GM18907 (cell line): ENCODE measurements at regions not wholly inside any gene's neighbourhood (a gene's known extent, or its start where the extent isn't known, plus 50 kb on each side); places are given as distances from the start of the nearest gene placed in this dataset.
"Not testable (repeated sequence)": the region's sequence is repeated elsewhere in the genome, so short reads cannot be mapped to it uniquely, and the experiment has no call there.

Experiments
- ATAC-seq: cut with Tn5 transposase; IDR thresholded peaks from one replicate; pipeline ENCODE4 v1.9.1; 2021; ENCODE audit warnings: mild to moderate bottlenecking, moderate library complexity; ENCODE audit not compliant: unreplicated experiment

- ATAC-seq = no peak
These were observed 384.7 kb downstream of the IRX2 start for GRCh38 chr5:2366816-2367215.

GRCh38 chr5:2357309-2357708 lies 394.2 kb downstream of the IRX2 start:
- no peak for ATAC-seq

GRCh38 chr5:2355859-2356258 lies 395.6 kb downstream of the IRX2 start:
- ATAC-seq = no peak

- no peak for ATAC-seq
These were observed 397.5 kb downstream of the IRX2 start for GRCh38 chr5:2353871-2354440.

- ATAC-seq = no peak
These were observed 398.3 kb downstream of the IRX2 start for GRCh38 chr5:2353211-2353610.

- ATAC-seq = no peak
These were observed 399.2 kb downstream of the IRX2 start for GRCh38 chr5:2352101-2352861.

- ATAC-seq = not testable (repeated sequence)
These were observed 401.7 kb downstream of the IRX2 start for GRCh38 chr5:2349768-2350167.

- ATAC-seq = no peak
These were observed 412.8 kb downstream of the IRX2 start for GRCh38 chr5:2338686-2339085.

GRCh38 chr5:2335733-2336515 lies 415.6 kb downstream of the IRX2 start:
- no peak for ATAC-seq

GRCh38 chr5:2335125-2335732 lies 416.2 kb downstream of the IRX2 start:
- no peak for ATAC-seq

GRCh38 chr5:2334719-2335118 lies 416.8 kb downstream of the IRX2 start:
- no peak for ATAC-seq

- ATAC-seq = no peak
These were observed 418.2 kb downstream of the IRX2 start for GRCh38 chr5:2333291-2333690.

GRCh38 chr5:2332521-2332920 lies 419.0 kb downstream of the IRX2 start:
- ATAC-seq = no peak

GRCh38 chr5:2330325-2331130 lies 420.9 kb downstream of the IRX2 start:
- no peak for ATAC-seq

GRCh38 chr5:2329741-2330140 lies 421.7 kb downstream of the IRX2 start:
- ATAC-seq = no peak

GRCh38 chr5:2326601-2327000 lies 424.9 kb downstream of the IRX2 start:
- no peak for ATAC-seq

- ATAC-seq = no peak
These were observed 426.7 kb downstream of the IRX2 start for GRCh38 chr5:2324788-2325187.

GRCh38 chr5:2320611-2321010 lies 430.9 kb downstream of the IRX2 start:
- ATAC-seq = no peak

- ATAC-seq = no peak
These were observed 433.9 kb downstream of the IRX2 start for GRCh38 chr5:2317540-2317939.

GRCh38 chr5:2311851-2312250 lies 429.1 kb upstream of the IRX4 start:
- no peak for ATAC-seq

GRCh38 chr5:2310946-2311345 lies 428.2 kb upstream of the IRX4 start:
- no peak for ATAC-seq
